ENCODE measurements at regions not wholly inside any gene's neighbourhood (a gene's known extent, or its start where the extent isn't known, plus 50 kb on each side); places are given as distances from the start of the nearest gene placed in this dataset.

GRCh38 chr16:54616610-54617009, 314.1 kb upstream of the IRX5 start:
- DNase-seq = no peak

GRCh38 chr16:54605536-54606066, 319.0 kb upstream of the IRX3 start:
- DNase-seq = no peak

GRCh38 chr16:54602666-54603065, 316.1 kb upstream of the IRX3 start:
- DNase-seq = peak; percentile 97

- no peak for DNase-seq
Measured at GRCh38 chr16:54597222-54597621, 310.6 kb upstream of the IRX3 start.

GRCh38 chr16:54595621-54596020, 309.0 kb upstream of the IRX3 start:
- DNase-seq = no peak

GRCh38 chr16:54594601-54595391, 308.2 kb upstream of the IRX3 start:
- DNase-seq = no peak

GRCh38 chr16:54591816-54592246, 305.2 kb upstream of the IRX3 start:
- DNase-seq = no peak

- DNase-seq = no peak
Measured at GRCh38 chr16:54590836-54591235, 304.2 kb upstream of the IRX3 start.

- DNase-seq = no peak
Measured at GRCh38 chr16:54589326-54589725, 302.7 kb upstream of the IRX3 start.

GRCh38 chr16:54588026-54588425, 301.4 kb upstream of the IRX3 start:
- no peak for DNase-seq

- DNase-seq = no peak
Measured at GRCh38 chr16:54587176-54587515, 300.6 kb upstream of the IRX3 start.

- DNase-seq = no peak
Measured at GRCh38 chr16:54586474-54587175, 300.0 kb upstream of the IRX3 start.

GRCh38 chr16:54585998-54586340, 299.4 kb upstream of the IRX3 start:
- DNase-seq = no peak

- no peak for DNase-seq
Measured at GRCh38 chr16:54585094-54585997, 298.8 kb upstream of the IRX3 start.

- no peak for DNase-seq
Measured at GRCh38 chr16:54584121-54584520, 297.5 kb upstream of the IRX3 start.

- DNase-seq = peak; percentile 17
Measured at GRCh38 chr16:54582631-54583250, 296.2 kb upstream of the IRX3 start.

GRCh38 chr16:54579106-54579728, 292.6 kb upstream of the IRX3 start:
- DNase-seq = no peak

GRCh38 chr16:54577651-54578128, 291.1 kb upstream of the IRX3 start:
- DNase-seq = no peak

GRCh38 chr16:54576785-54577184, 290.2 kb upstream of the IRX3 start:
- DNase-seq = no peak

GRCh38 chr16:54568906-54569807, 282.6 kb upstream of the IRX3 start:
- no peak for DNase-seq

GRCh38 chr16:54564841-54565240, 278.3 kb upstream of the IRX3 start:
- no peak for DNase-seq

All from NCI-H1694 (cell line).